HG03066 (cell line): ENCODE measurements at regions not wholly inside any gene's neighbourhood (a gene's known extent, or its start where the extent isn't known, plus 50 kb on each side); places are given as distances from the start of the nearest gene placed in this dataset.

Experiments used
- ATAC-seq: cut with Tn5 transposase; IDR thresholded peaks from one replicate; pipeline ENCODE4 v1.9.1; 2021; ENCODE audit warnings: low read depth; ENCODE audit not compliant: unreplicated experiment

DNA sequence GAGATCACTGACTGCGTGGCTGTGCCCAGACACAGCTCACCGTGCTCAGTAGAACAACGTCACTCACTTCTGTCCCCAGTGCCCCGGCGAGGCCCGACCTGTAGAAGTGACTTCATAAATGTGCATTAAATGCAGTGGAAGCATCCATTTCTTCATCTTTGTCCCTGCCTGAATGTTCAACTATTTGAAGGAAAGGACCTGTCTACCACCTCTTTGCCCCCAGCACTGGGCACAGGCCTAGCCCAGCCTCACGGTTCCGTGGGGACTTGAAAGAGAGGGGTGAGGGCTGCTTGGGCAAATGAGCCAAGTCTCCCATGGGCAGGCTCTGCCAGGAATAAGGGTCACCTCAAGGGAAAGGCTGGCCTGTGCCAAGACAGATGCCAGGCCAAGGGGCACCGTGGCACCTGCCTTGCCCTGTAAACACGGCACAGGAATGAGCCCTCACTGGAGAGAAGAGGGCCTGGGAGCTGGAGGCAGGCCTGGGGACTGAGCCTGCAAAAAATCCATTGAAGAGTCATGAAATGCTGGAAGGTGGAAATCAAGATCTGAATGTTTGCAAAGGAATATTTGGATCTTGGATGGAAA lies 845.3 kb downstream of the BRD1 start:
- no peak for ATAC-seq

DNA sequence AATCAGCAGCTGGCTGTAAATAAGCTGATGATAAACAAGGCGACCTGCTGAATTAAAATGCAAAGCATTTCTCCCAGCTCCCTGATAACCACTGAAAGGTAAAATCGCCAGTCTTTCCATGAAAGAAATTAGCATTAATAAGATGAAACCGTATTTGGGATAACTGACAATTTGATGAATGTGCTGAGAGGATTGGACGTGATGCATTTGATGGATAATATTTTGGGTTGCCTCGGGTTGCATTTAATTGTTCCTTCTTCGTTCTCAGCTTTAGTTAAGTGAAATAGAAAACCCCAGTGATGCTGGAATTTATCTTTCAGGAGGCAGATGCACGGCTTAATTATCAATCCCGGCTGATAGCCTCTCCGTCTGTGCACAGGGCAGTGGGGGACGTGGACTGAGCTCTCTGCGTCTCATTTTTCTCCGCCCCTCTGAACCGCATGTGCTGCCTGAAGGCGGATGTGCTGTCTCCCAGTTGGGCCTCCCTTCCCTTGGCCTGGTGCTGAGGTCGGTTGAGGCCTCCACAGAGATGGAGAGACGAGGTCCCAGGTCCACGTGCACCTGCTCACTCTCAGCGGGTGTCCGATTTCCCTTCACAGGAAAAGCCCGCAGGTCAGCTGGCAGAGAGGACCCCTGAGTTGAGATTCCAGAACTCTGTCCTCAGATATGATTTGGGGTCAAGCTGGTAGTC lies 846.2 kb downstream of the BRD1 start:
- ATAC-seq: no peak

DNA sequence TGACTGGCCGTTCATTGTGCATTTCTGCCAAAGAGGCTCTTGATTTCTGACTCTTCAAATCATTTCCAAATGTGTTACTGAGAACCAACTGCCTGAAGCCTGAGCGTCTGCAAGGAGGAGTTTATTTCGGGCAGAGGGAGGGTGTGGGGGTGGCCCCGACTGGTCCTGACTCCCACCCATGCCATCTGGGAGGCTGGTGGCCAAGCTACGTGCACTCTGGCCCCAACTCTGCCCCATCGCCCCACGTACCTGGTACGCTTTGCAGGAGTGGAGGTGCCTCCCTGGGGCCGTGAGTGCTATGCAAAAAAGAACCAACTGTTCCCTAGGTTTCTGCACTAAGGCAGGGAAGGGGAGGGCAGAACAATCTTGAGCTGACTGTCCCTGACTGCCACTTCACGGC lies 846.8 kb downstream of the BRD1 start:
- no peak for ATAC-seq

DNA sequence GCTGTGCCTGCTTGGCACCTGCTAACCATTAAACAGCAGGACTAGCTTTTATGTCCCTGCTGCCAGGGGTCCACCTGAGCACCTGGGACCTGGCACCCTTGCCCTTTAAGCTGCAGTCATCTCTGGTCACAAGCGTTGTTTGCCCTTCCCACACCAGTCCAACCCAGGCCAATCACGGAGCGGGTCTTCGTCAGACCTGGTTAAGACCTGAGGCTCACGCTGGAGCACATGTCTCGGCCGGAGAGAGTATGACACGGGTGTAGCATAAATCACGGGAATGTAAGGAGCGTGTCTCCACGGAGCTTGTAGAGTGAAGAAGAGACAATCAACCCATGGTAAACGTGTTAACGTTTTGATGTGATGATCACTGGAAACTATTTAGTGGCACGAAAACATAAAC lies 847.3 kb downstream of the BRD1 start:
- ATAC-seq: no peak

DNA sequence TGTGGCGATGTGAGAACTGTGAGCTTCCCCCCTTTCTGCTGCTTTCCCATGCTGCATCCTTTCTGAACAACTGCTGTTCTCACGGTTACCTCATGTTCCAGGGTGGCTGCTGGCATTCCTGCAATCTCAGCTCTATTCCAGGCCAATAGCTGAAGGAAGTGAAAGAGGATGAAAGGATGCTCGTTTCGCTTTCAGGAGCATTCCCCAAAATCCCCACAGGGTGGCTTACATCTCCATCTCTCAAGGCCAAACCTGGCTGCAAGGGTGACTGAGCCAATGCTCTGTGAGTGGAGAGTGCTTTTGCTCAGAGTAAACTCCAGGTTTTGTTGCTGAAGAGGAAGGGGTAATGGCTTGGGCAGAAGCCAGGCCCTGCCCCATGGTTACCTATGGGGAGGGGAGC lies 848.2 kb downstream of the BRD1 start:
- no peak for ATAC-seq

DNA sequence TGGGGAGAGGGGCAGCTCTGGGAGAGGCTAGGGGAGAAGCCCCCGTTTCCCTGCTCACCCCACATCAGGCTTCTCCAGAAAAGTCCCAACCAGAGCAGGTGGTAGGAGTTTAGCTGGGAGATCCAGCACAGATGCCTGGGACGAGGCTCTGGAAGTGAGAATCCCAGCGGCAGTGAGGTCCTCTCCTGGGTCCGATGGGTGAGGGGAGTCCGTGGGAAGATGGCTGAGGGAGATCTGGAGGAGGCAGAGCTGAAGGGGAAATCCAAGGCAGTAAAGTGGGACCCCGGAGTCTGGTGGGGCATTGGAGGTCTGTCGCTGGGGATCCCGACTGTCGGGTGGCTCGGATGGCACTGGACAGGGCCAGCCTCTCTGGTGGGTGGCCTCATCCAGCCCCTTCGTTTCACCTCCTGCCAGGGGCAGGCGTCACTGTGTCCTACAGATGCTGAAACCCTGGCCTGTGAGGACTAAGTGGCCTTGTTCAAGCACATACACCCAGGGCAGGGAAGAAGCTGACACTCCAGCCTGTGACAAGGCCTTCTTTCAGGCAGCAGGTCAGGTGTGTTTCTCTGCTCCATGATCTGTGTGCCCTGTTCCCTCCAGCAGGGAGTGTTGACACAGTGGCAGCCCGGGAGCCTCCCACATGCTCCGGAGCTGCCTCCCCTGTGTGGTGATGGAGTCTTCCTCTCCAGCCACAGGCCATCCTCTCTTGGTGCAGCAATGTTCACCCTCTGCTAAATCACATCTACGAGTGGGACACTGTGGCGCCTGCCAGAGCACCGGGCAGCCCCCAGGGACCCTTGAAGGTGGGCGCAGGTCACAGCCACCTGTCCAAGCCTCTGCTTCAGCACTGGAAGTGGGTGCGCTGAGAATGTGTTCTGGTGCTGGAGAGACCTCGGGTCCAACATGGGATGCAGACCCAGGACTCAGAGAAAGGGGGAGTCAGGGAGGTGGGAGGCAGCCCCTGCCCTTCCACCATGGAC lies 850.8 kb downstream of the BRD1 start:
- ATAC-seq: no peak

DNA sequence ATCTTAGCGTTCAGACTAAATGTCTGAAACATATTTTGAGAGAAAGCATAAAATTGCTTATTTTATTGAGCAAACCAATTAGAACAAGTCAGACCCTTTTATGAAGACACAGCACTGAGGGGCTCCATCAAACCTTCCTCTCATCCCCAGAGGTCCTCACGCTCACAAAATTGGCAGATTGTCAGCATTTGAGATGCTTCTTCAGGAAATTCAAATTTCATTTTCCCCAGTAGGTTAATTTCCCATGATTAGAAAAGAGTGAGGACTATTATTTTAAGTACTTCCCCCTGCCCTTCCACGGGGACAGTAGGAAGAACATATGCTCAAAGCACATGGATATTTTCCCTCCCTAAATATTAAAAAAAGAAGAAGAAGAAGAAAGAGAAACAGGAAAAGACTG lies 851.8 kb downstream of the BRD1 start:
- no peak for ATAC-seq

DNA sequence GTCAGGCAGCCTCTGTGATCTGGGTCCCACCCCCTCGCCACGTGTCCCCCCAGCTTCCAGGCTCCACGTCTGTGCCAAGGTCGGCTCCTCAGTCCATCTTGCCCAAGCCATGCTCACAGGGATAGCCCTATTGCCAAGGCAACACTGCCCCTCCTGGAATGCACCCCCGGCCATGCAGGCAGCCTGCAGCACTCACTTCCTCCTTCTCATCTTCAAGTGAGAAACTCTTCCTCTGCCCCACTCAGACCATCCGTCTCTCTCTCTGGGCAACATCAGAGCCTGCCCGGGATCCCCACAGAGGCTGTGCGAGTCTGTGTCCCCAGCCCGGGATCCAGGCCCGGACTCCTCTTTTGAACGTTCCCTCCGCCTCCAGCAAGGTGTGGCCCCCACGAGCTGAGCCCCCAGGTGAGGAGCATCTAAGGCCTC lies 852.3 kb downstream of the BRD1 start:
- ATAC-seq: no peak

DNA sequence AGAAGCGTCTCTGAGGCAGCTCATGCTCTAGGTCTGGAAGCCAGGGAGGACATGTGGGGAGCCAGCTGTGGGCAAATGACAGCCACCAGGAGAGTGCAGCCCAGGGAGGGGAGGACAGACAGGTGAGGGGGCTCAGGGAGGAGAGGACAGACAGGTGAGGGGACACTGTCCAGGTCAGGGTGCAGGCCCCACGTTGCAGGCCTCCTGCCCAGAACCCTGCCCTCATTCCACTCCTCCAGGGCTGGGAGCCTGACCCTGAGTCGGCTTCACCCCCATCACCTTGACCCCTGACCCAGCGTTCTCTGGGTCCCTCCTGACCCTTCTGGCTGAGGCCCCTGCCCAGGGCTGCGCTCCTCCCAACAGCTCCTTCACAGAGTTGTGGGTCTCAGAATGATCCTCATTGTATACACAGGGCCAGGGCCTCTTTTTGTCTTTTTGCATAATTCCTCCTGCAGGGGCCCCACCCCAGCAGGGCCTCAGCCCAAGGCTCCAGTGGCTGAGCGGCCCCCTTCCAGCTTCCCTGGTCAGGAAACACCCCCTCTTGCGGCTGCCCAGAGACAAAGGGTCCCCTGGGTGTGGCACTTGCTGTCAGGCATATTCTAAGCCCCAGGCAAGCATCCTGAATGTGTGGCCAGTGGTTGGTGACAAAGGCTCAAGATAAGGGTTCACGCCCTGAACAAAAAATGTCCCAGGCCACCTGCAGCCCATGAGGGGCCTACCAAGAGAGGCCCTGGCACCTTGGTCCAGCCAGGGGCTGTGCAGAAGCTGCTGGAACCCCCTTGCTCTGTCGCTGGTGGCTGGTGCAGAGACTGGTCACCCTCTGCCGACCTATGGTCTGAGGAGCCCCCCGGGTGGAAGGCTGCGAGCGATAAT lies 853.0 kb downstream of the BRD1 start:
- ATAC-seq: no peak

DNA sequence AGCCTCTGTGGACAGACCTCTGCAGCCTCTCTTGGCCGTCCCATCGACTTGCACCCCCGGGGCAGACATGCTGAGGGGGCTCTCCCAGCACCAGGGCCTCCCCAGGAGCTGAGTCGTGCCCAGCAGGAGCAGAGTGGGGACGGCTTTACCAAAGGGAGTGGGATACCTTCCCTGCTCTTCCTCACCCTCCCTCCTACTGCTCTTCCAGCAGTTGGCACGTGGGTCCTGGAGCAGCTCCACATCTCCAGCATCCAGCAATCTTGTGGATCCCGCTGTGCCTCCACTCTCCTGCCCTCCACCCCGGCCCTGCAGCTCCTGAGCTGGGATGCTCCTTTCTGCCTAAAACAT lies 854.0 kb downstream of the BRD1 start:
- no peak for ATAC-seq

DNA sequence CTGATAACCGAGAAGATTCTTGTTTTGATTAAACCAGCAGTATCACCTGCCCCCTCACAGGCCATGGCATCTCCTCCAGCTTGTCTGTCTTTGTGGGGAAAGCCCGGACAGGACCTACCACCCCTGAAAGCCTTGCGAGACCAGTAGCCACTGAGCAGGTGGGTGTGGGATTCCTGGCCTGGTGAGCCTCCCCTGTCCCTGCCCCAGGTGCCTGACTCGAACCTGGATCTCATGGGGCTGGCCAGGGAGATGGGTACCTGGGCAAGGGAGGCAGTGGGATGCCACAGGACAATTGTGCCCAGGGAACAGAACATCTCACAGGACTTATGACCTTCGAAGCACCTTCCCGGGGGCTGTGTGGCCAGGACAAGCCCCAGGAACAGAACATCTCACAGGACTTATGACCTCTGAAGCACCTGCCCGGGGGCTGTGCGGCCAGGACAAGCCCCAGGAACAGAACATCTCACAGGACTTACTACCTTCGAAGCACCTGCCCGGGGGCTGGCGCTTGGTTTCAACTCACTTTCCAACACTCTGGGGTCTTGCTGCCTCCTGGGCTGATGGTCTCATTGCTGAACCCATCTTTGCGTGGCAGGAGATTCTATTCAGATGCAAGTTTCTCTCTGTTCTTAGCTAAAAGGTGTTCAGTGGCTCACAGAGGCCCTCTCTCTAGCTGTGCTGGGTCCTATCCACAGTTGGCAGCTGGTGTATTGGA lies 854.5 kb downstream of the BRD1 start:
- ATAC-seq: no peak

DNA sequence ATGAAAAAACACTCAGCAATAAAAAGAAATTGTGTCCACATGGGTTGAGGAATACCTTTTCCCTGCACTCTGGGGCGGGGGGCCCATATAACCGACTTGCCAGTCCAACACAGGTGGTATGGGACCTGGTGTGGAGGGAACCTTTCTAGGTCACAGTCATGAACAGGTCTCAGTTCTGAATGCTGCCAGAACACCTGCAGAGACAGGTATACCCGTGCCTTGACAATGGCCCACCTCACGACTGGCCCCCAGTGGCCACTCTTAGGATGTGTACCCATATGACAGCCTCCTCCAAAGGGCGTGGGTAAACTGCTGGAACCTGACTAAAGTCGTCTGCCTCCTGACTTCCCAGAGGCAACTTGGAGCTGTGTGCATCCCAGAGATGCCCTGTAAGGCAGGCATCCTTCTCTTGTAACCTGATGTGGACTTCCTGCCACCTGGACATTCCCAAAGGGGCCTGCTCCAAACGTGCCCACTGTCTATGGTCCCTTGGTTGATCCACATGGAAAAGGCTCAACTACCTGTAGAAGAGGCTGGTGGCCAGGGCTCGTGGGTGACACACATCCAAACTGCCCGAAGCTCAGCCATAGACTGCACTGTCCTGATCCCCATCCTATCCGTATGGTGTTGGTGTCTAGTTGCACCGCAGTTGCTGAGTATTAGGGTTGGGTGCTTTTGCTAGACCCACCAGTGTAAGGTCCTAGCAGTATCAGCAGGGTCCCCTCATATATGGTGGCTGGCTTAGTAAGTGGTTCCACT lies 859.3 kb downstream of the BRD1 start:
- no peak for ATAC-seq

DNA sequence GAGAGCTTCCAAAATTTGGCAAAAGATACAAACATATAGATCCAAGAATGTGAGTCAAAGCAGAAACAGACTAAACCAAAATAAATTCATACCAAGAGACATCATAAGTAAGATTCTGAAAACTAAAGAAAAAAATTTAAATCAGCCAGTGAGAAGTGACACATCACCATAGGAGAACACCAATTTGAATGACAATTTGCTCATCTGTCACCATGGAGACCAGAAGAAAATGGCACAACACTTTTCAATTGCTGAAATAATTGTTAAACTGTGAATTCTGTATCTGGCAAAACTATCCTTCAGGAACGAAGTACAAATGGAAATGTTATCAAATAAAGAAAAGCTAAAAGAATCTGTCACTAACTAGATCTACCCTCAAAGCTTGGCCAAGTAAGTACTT lies 864.3 kb downstream of the BRD1 start:
- no peak for ATAC-seq

DNA sequence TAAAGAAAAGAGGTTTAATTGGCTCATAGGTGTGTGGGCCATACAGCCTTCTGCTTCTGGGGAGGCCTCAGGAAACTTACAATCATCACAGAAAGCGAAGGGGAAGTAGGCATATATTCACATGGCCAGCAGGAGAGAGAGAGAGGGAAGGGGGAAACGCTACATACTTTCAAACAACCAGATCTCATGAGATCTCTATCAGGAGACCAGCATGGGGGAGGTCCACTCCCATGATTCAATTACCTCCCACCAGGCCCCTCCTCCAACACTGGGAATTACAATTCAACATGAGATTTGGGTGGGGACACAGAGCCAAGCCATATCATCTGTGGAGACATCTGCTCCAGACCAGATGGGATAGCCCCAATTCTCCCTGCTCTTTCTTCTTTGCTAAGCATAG lies 866.0 kb downstream of the BRD1 start:
- no peak for ATAC-seq

DNA sequence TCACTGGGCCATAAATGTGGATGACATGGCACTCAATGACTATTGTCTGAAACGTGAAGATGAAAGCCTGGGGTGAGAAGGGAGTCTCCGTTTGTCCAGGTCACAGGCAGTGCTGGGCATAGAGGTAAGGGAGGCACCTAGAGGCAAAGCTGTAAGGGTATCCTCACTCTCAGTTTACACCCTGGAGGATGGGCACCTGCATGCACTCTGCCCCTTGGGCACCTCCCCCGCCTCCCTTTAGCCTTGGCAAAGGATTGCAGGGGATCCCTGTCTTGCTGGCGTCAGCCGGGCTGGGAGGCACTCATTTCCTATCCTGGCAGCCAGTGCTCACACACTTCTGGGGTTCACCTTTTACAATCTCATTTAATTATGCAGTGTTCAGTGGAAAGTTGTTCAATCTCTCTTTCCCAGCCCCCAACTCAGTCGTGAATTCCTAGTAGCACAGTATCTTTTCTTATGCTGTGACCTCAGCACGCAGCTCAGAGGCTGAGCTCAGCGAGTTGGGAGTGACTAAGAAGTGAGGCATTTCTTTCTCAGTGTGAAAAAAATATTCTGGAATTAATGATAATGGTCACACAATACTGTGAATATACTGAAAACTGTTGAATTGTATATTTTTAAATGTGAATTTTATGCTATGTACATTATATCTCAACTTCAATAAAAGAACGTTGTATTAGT lies 866.6 kb downstream of the BRD1 start:
- ATAC-seq: no peak

DNA sequence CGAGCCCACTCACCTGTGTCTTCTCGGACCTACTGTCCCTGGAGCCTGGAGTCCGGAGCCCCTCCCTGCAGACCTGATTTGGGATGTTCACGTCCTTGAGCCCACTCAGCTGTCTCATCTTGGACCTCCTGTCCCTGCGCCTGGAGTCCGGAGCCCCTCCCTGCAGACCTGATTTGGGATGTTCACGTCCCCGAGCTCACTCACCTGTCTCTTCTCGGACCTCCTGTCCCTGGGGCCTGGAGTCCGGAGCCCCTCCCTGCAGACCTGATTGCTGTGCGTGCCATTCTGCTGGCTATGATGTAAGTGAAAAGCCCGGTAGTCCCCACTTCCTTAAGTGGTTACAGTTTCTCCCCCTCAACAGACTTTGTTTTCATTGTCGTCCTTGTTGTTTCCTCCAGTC lies 867.1 kb downstream of the BRD1 start:
- no peak for ATAC-seq

DNA sequence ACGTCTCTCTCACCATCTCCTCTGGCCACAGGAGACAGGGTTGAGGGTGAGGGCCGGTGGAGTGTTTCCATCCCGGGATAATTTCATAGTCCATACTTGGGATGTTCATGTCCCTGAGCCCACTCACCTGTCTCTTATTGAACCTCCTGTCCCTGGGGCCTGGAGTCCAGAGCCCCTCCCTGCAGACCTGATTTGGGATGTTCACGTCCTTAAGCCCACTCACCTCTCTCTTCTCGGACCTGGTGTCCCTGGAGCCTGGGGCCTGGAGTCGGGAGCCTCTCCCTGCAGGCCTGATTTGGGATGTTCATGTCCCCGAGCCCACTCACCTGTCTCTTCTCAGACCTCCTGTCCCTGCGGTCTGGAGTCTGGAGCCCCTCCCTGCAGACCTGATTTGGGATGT lies 868.2 kb downstream of the BRD1 start:
- ATAC-seq: no peak

DNA sequence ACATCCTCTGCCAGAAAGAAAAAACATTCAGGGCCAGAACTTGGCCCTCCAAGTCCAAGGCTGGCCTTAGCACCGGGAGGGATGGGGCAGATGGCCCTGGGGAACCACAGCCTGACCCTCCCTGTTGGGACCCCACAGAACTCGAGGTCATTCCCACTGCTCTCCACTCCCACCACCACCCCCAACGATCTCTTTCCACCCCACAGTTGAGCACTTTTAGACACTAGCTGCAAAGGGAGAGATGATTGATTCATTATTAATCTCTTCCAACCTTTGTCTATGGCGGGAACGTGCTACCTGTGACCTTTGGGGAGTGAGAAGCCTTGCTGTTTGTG lies 869.7 kb downstream of the BRD1 start:
- no peak for ATAC-seq
